Stimulated activated CD8-positive, alpha-beta memory T cell treated with anti-CD3 and anti-CD28 coated beads, Interleukin-15, amount 100 ng/mL, for 48 hours (primary cell): ENCODE measurements at regions not wholly inside any gene's neighbourhood (a gene's known extent, or its start where the extent isn't known, plus 50 kb on each side); places are given as distances from the start of the nearest gene placed in this dataset.

Source experiments
- DNase-seq, 2 donors: peaks; one replicate each; pipeline ENCODE4 v3.0.0-alpha.2; 2020; ENCODE audit warnings: low read depth in 2 of 2

- no peak for DNase-seq
Observed at GRCh38 chr10:71143170-71143569, 69.2 kb upstream of the UNC5B start.

GRCh38 chr10:71143610-71144009, 68.8 kb upstream of the UNC5B start:
- DNase-seq: no peak

DNA sequence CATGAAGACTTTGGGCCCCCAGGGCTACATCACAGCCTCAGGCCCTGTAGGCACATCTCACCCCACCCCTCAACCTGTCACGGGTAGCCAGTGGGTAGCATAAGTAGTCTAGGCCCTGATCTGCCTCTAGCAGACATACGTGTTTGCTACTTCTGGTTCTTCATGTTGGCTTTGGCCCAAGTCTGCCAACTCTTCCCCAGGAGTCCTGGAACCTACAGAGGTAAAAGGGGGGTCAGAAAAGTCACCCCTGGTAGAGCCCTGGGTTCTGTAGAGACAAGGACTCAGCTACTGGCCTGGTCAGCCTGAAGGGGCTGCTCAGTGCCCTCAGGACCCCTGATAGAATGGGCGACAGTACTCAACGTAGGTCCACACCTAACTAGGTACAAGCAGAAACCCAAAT, 67.5 kb upstream of the UNC5B start:
- no peak for DNase-seq

DNA sequence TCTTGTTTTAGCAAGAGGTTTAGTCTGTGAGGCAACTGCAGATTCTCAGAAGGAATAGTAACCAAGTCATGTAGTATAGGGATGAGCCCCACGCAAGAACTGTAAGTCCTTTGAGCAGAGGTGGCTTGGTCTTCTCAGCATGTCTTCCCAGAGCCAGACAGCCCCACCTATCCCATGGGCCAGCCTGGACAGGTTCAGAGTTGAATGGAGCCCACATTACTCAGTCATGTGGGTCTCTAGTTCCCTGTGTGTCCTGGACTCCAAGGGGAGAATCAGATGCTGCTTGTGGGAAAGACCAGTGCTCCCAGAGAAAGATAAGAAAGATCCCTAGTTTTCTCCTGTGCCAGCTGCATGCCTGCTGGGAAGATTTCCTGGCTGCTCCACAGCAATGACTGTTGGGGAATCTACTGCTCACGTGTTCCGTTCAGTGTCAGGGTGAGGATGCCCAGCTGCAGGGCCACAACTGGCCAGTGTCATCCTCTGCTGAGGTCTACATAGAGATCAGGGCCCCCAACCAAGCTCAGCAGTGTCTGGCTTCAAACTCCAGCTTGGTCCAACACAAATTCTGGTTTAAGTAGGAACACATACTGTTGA, 66.9 kb upstream of the UNC5B start:
- DNase-seq: no peak

DNA sequence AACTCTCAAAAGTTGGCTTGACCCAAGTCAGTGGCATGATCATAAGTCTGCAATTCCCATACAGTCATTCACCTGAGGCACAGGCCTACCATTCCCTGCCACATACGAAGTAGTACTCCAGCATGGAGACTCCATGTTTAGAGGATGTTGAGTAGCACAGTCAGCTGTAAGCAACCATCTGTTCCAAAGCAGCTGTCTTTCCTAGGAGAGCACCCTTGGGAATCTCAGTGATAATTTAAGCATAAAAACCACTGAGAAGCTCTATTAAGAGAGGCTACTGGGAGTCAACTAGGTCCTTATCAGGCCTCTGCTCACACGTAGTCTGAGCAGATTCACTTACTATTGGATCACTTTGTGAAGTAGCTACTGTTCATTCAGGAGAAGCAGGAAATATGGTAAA, 61.6 kb upstream of the UNC5B start:
- DNase-seq: no peak

DNA sequence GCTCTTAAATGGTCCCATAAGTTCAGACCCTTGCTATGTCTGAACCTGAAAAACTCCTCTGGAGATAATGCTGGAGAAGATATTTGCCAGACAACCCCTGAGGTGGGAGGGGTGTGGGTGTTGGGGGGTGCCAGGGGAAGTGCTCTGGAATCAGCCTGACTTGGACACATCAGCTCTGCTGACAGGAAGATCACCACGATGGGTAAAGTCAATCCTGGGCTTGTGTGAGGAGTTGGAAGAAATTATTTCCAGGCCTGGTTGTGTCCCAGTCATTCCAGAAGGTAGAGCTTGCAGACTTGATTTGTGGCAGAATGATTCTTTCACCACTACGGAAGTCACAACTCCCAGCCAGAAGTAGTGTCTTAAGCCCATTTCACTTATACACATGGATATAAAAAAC, 60.3 kb upstream of the UNC5B start:
- no peak for DNase-seq

DNA sequence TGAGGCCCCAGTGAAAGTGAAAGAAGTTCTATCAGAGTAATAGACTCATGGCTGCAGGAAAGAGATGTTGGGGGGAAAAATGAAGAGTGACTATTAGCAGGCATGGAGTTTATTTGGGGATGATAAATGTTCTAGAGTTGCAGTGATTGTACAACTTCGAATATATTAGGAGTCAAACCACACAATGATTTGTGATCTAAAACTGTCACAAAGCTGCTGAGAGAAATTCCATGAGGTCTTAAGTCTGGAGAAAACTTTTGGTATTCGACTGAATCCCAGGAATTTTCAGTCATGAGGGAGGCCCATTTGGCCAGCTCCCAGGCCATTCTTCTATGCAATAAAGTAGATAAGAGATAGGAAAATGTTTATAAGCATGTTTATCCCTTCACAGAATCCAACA, 55.9 kb upstream of the UNC5B start:
- DNase-seq: no peak

DNA sequence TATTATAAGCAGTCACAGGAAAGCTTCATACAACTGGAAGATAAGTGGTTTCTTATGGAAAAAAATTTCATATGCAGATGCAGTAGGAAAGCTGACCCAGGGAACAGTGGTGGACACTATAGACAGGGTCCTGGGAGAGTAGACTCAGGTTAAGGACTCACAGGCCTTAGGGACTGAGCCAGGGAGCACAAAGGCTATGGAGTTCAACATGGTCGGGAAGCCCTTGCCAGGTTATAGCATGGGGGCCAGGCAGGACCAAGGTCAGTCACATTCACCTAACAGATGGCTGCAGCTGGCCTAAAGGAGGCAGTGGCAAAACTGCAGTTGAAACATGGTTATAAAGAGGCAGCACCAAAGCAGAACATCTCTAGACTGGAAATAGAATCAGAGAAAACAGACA, 54.9 kb upstream of the UNC5B start:
- DNase-seq: no peak

DNA sequence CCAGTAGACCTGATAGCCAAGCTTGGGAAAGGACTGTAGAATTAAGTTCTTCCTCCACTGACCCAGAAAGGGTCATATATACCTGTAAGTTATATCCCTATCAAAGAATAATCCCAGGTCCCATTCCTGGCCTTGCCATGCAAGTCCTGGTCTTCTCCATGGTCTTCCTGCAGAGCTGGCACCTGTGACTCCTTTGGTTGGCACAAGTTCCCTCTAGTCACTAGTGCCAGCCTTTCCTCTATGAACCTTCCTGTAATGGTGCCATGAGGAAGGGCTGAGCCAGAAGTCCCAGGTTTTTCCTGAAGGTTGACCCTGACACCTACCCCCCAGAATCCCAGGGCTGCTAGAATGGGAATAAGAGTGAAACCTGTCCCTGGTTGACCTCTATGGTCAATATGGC, 54.1 kb upstream of the UNC5B start:
- no peak for DNase-seq

DNA sequence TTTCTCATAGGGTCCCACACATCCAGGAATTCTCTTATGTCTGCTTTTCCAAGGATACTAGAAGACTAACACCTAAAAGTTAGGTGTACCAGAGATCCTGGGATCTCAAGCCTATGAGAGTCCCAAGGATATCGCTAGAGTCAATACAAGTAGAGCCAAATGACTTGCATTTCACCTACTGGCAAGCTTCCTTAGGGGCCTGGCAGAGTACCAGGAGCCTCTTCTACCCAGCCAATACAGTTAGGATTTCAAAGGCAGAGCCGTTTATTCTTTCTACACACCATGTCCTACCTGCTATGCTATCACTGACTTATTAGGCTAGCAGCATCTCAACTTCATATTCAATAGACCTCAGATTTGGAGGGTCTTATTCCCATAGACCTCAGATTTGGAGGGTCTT, 53.5 kb upstream of the UNC5B start:
- DNase-seq: no peak

GRCh38 chr10:71159892-71160291, 52.5 kb upstream of the UNC5B start:
- DNase-seq: no peak

DNA sequence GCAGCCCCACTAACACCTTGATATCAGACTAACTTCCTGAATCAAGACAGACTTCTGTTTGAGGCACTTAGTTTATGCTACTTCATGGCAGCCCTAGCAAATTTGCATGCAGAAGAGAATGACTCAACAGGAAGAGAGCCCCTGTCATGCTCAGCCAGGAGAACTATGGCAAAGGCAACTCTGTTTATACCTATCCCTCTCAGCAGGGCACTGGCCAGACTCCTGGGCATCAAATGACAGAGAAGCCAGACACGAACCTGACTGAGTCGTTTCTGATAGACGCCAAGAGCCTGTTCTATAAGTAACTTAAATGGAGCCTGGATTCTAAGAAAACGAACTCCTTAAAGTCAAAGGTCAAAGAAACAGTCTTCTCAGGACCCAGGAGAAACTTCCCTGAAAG, 50.9 kb upstream of the UNC5B start:
- no peak for DNase-seq
